Neuronal stem cell (in vitro differentiated cells): ENCODE measurements at regions not wholly inside any gene's neighbourhood (a gene's known extent, or its start where the extent isn't known, plus 50 kb on each side); places are given as distances from the start of the nearest gene placed in this dataset.
A peak's percentile ranks its signal among the peaks of the same experiment; 100 is the strongest.

Experiments used
- DNase-seq: peaks from one replicate; pipeline ENCODE4 v3.0.0-alpha.2; 2013; ENCODE audit warnings: low spot score
- H2AFZ ChIP-seq: one replicate; pipeline ENCODE4 v1.6.1; 2013; ENCODE audit warnings: mild to moderate bottlenecking, low read length, inconsistent platforms
- H2AK5ac ChIP-seq: 2 replicates; pipeline ENCODE4 v1.6.1; 2013; ENCODE audit warnings: low read depth, mild to moderate bottlenecking, inconsistent platforms, low read length, moderate library complexity, mixed read lengths
- H2BK120ac ChIP-seq: 2 replicates; pipeline ENCODE4 v1.6.1; 2013; ENCODE audit warnings: low read depth, mild to moderate bottlenecking, inconsistent platforms, low read length, moderate library complexity, mixed read lengths
- H2BK12ac ChIP-seq: one replicate; pipeline ENCODE4 v1.6.1; 2013; ENCODE audit warnings: low read length, inconsistent platforms
- H2BK15ac ChIP-seq: 2 replicates; pipeline ENCODE4 v1.6.1; 2013; ENCODE audit warnings: mild to moderate bottlenecking, low read length, inconsistent platforms, mixed read lengths
- H2BK5ac ChIP-seq: one replicate; pipeline ENCODE4 v1.6.1; 2013; ENCODE audit warnings: inconsistent platforms, mild to moderate bottlenecking, low read length, moderate library complexity
- H3K14ac ChIP-seq: one replicate; pipeline ENCODE4 v1.6.1; 2013; ENCODE audit warnings: low read length, inconsistent platforms
- H3K18ac ChIP-seq: 2 replicates; pipeline ENCODE4 v1.6.1; 2013; ENCODE audit warnings: low read length, inconsistent platforms
- H3K23ac ChIP-seq: 2 replicates; pipeline ENCODE4 v1.6.1; 2013; ENCODE audit warnings: low read depth, mild to moderate bottlenecking, mixed read lengths, low read length, inconsistent platforms; ENCODE audit not compliant: poor library complexity
- H3K27ac ChIP-seq: replicated peaks from 3 replicates; pipeline ENCODE4 v1.5.1; 2013; ENCODE audit warnings: low read length, inconsistent platforms
- H3K27me3 ChIP-seq, 3 experiments: 2 replicates each; pipeline ENCODE4 v1.6.1; 2013; ENCODE audit warnings: low read length in 3 of 3, mild to moderate bottlenecking in 2 of 3, inconsistent platforms in 1 of 3, low read depth in 1 of 3, mixed read lengths in 1 of 3, moderate library complexity in 1 of 3; ENCODE audit not compliant: control insufficient read depth in 3 of 3, insufficient read depth in 3 of 3
- H3K36me3 ChIP-seq, 2 donors: replicated peaks in 1 of 2; 2 replicates each; pipeline ENCODE4 v1.6.1; 2013; ENCODE audit warnings: low read length in 2 of 2; ENCODE audit not compliant: control insufficient read depth in 2 of 2, insufficient read depth in 2 of 2
- H3K4ac ChIP-seq: 2 replicates; pipeline ENCODE4 v1.6.1; 2013; ENCODE audit warnings: inconsistent platforms, mild to moderate bottlenecking, low read length, moderate library complexity
- H3K4me1 ChIP-seq, 2 donors: 1 replicate in 1 of 2; 2 replicates in 1 of 2; pipeline ENCODE4 v1.6.1; 2013; ENCODE audit warnings: low read length in 2 of 2, low read depth in 1 of 2; ENCODE audit not compliant: control insufficient read depth in 2 of 2, insufficient read depth in 1 of 2
- H3K4me2 ChIP-seq: one replicate; pipeline ENCODE4 v1.6.1; 2013; ENCODE audit warnings: mild to moderate bottlenecking, low read length, inconsistent platforms; ENCODE audit not compliant: insufficient read depth, poor library complexity, severe bottlenecking
- H3K4me3 ChIP-seq, 2 donors: 2 replicates each; pipeline ENCODE4 v1.5.1; 2013; ENCODE audit warnings: low read length in 2 of 2, mild to moderate bottlenecking in 2 of 2, inconsistent platforms in 1 of 2, moderate library complexity in 1 of 2
- H3K79me1 ChIP-seq: one replicate; pipeline ENCODE4 v1.6.1; 2013; ENCODE audit warnings: low read depth, mild to moderate bottlenecking, inconsistent platforms, low read length, moderate library complexity
- H3K9ac ChIP-seq: one replicate; pipeline ENCODE4 v1.6.1; 2013; ENCODE audit warnings: mild to moderate bottlenecking, low read depth, low read length, inconsistent platforms; ENCODE audit not compliant: poor library complexity
- H3K9me3 ChIP-seq, 2 donors: replicated peaks in 1 of 2; 2 replicates each; pipeline versions ENCODE3 to v1.6.1; 2013; ENCODE audit warnings: low read length in 2 of 2, mild to moderate bottlenecking in 2 of 2, inconsistent platforms in 1 of 2, low read depth in 1 of 2, mixed read lengths in 1 of 2, moderate library complexity in 1 of 2; ENCODE audit not compliant: control insufficient read depth in 2 of 2, insufficient read depth in 1 of 2
- H4K8ac ChIP-seq: one replicate; pipeline ENCODE4 v1.6.1; 2013; ENCODE audit warnings: low read depth, mild to moderate bottlenecking, inconsistent platforms, low read length, moderate library complexity
- H4K91ac ChIP-seq: one replicate; pipeline ENCODE4 v1.6.1; 2013; ENCODE audit warnings: low read length, low read depth, mild to moderate bottlenecking, inconsistent platforms; ENCODE audit not compliant: poor library complexity
- WGBS, 2 donors: extraction: QIAGEN DNeasy Blood & Tissue Kit; methylation state at CpG; one replicate each; pipeline ENCODE4 v1.1.7; 2013; ENCODE audit warnings: missing lambda C conversion rate in 2 of 2, mixed read lengths in 1 of 2; ENCODE audit not compliant: insufficient read length in 2 of 2, insufficient replicate concordance in 1 of 2; ENCODE audit errors: extremely low coverage in 2 of 2; 5-methylcytosine and 5-hydroxymethylcytosine counted together

DNA sequence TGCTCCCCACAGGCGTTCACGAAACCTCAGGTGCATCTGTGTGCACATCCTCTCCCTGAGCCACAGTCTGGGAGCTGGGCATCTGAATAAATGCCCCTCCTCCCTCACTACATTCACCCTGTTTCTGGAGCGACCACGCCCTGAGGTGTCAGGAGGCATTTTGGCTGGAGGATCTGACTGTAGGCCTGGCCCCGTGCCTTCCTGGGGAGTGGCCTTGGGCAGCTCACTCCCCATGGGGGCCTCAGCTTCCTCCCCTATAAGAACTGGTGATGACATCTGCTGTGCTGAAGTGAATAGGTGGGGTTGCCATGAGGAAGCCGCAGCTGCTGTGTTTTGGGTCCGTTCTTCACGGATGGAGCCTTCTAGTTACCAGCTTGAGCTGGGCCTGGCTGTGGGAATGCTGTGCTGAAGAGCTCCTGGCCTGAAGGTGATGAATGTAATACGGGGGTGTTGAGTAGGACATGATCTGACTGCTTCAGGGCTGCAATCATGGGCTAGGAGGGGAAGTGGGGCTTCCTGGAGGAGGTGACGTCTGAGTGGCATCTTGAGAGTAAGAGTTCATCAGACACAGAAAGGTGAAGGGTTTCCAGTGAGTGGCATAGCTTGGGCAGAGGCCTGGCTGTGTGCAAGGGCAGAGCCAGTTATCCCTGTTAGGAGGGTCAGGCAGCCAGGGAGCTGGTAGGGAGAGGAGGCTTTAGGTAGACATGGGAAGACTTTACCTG, 58.2 kb downstream of the GLI2 start:
- Histone ChIP-seq H3K27me3 (no peaks in the 10 kb centered on the region), H3K36me3 (peaks cover 3 to 68% of the 10 kb centered on the region in 2 donors)

DNA sequence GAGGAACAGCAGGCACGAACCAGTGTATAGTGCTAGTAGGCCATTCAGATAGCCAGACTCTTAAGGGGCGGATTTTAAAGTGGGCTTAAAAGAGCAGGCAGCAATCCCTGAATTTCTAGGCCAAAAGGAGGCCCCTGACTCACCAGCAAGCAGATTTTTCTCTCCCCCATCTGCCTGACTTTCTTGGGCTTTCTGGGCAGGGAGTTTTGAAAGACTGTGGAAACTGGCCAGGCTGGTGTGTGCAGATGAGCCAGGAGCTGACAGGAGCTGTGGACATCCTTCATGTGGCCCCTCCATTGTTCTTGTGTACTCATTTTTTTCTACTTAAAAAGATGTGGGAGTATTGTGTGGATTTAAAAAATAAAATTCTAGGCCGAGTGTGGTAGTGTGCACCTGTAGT, 59.0 kb downstream of the GLI2 start:
- Histone ChIP-seq H3K4ac (no peak overlapping the region), H2BK120ac (no peak overlapping the region), H3K9ac (peak overlapping the region; percentile 85), H3K4me1 (peaks cover 13 to 45% of the 10 kb centered on the region in 2 donors), H3K4me2 (no peak overlapping the region), H3K14ac (peak overlapping the region; percentile 95), H2BK15ac (no peak overlapping the region), H4K91ac (no peak overlapping the region), H3K9me3 (no peaks in the 10 kb centered on the region), H3K4me3 (no peak overlapping the region), H3K18ac (peak overlapping the region; percentile 65), H3K27me3 (no peaks in the 10 kb centered on the region), H2AK5ac (no peak overlapping the region), H3K27ac (no peak overlapping the region), H3K79me1 (peaks cover 29% of the 10 kb centered on the region), H2BK12ac (no peak overlapping the region), H3K23ac (peak overlapping the region; percentile 45), H3K36me3 (peaks cover 3 to 72% of the 10 kb centered on the region in 2 donors), H2AFZ (no peak overlapping the region), H2BK5ac (no peak overlapping the region), H4K8ac (no peak overlapping the region)
- DNase-seq = no peak
- no CpG with 5 or more reads among the region's 3 CpGs for WGBS, 2 donors

More for the DNA sequence above, 58.2 kb downstream of the GLI2 start:
- Histone ChIP-seq H3K9me3 (no peaks in the 10 kb centered on the region), H3K4me3 (no peak overlapping the region), H3K18ac (peak overlapping the region; percentile 65), H2BK12ac (no peak overlapping the region), H2AK5ac (peak overlapping the region; percentile 10), H2BK5ac (peak overlapping the region; percentile 16), H3K79me1 (peaks cover 25% of the 10 kb centered on the region), H2BK15ac (no peak overlapping the region), H2AFZ (no peak overlapping the region), H3K9ac (peak overlapping the region; percentile 85), H3K4ac (no peak overlapping the region), H2BK120ac (no peak overlapping the region), H4K91ac (no peak overlapping the region), H3K14ac (no peak overlapping the region), H4K8ac (no peak overlapping the region), H3K27ac (no peak overlapping the region), H3K4me1 (peaks cover 13 to 45% of the 10 kb centered on the region in 2 donors), H3K23ac (peak overlapping the region; percentile 45), H3K4me2 (no peak overlapping the region)
- DNase-seq = no peak
- WGBS, 2 donors = no CpG with 5 or more reads among the region's 10 CpGs

DNA sequence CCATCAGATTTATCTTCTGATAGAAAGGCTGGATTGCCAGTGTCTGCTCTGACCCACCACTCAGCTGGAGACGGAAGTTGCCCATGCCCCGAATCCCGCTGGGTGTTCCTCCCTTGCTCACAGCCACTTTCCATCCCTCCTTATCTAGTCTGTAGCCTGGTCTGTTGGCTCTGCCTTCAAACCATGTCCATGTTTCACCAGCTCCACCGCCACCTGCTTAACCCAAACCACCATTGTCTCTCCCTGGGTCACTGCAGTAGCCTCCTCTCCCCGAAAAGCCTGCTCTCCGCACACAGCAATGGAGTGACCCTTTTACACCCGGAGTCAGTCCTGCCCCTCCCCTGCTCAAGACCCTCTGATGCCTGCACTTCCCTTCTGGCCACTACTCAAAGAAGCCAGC, 60.4 kb downstream of the GLI2 start:
- H3K36me3 ChIP-seq = peaks cover 5 to 69% of the 10 kb centered on the region in 2 donors
- H3K9ac ChIP-seq = no peak overlapping the region
- no peaks in the 10 kb centered on the region for H3K27me3 ChIP-seq
- no peak overlapping the region for H3K4me2 ChIP-seq
- no peak for DNase-seq
- peak overlapping the region; percentile 60 for H2AK5ac ChIP-seq
- peaks cover 25% of the 10 kb centered on the region for H3K79me1 ChIP-seq
- no peak overlapping the region for H2BK120ac ChIP-seq
- H2BK5ac ChIP-seq = no peak overlapping the region
- no peak overlapping the region for H3K27ac ChIP-seq
- no peak overlapping the region for H3K4ac ChIP-seq
- H3K18ac ChIP-seq = peak overlapping the region; percentile 59
- H3K4me3 ChIP-seq = no peak overlapping the region
- H3K14ac ChIP-seq = no peak overlapping the region
- no peak overlapping the region for H2BK15ac ChIP-seq
- no peak overlapping the region for H2BK12ac ChIP-seq
- H2AFZ ChIP-seq = no peak overlapping the region
- H4K8ac ChIP-seq = no peak overlapping the region
- no peak overlapping the region for H4K91ac ChIP-seq
- peaks cover 13 to 42% of the 10 kb centered on the region in 2 donors for H3K4me1 ChIP-seq
- no peaks in the 10 kb centered on the region for H3K9me3 ChIP-seq
- no CpG with 5 or more reads among the region's 7 CpGs for WGBS, 2 donors
- H3K23ac ChIP-seq = peak overlapping the region; percentile 22

DNA sequence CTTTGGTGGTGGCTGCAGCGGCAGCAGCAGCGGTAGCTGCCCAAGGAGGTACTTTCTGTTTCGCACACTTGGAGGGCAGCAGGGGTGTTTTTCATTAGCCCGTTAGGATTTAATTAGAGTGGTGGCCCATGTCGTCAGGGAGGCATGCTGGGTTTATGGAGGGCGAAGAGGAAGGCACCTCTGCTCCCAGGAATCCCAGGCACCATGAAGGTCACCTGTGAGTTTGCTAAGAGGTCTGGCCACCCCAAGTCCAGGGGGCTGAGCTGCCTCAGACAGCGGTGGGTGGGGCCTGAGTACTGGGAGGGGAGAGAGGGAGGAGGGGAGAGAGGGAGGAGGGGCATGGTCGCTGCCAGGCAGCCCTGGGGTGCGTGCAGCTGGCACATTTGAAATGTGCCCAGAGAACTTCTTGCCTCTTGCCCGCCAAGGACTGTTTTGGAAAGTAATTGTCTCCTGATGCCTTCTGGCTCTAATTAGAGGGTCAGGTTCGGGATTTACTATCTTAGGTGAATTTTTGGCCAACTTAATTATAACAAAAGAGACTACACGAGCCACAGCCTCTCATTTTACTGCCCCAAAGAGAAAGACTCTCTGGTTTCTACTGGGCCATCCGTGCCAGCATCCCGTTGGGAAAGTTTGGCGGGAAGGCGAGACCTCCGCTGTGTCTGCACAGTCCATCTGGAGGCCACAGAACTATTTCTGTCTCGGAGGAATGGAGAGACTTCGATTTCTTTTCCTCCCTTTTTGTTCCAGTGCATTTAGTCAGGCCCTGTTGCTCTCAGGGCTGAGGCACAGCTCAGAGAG, 62.0 kb downstream of the GLI2 start:
- Histone ChIP-seq H3K4me3 (no peak overlapping the region), H3K27me3 (no peaks in the 10 kb centered on the region), H4K8ac (no peak overlapping the region), H3K23ac (no peak overlapping the region), H3K18ac (peak overlapping the region; percentile 42), H2BK5ac (no peak overlapping the region), H3K36me3 (peaks cover 5 to 78% of the 10 kb centered on the region in 2 donors), H2BK12ac (no peak overlapping the region), H3K4me1 (peaks cover 4 to 34% of the 10 kb centered on the region in 2 donors), H3K9ac (no peak overlapping the region), H3K4me2 (no peak overlapping the region), H3K4ac (no peak overlapping the region), H3K79me1 (peaks cover 22% of the 10 kb centered on the region), H3K9me3 (no peaks in the 10 kb centered on the region), H4K91ac (no peak overlapping the region), H2AK5ac (peak overlapping the region; percentile 65), H2BK120ac (no peak overlapping the region), H3K14ac (no peak overlapping the region), H3K27ac (no peak overlapping the region), H2AFZ (no peak overlapping the region), H2BK15ac (no peak overlapping the region)
- WGBS, 2 donors = no CpG with 5 or more reads among the region's 19 CpGs
- DNase-seq = no peak
